ENCODE measurements at regions not wholly inside any gene's neighbourhood (a gene's known extent, or its start where the extent isn't known, plus 50 kb on each side); places are given as distances from the start of the nearest gene placed in this dataset.
"Not testable (repeated sequence)": the region's sequence is repeated elsewhere in the genome, so short reads cannot be mapped to it uniquely, and the experiment has no call there.

DNA sequence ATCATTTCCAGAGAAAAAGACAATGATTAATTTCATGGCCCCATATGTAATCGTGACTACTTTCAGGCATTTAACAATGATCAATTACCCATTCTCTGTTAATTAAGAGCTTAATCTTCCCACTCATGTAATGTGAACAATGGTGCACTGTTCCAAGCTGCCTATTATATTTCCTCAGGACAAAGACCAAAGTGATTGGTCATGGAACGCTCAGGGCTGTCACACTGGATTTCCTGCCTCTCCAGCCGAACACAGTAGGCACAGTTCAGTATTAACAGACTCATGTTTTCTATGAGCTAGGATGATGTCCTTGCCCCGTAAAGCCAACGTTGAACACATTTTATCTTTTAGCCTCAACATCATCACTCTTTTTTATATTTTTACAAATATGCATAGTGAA, 142.7 kb upstream of the FZD8 start:
- DNase-seq (ENCODE audit: low spot score): no peak

DNA sequence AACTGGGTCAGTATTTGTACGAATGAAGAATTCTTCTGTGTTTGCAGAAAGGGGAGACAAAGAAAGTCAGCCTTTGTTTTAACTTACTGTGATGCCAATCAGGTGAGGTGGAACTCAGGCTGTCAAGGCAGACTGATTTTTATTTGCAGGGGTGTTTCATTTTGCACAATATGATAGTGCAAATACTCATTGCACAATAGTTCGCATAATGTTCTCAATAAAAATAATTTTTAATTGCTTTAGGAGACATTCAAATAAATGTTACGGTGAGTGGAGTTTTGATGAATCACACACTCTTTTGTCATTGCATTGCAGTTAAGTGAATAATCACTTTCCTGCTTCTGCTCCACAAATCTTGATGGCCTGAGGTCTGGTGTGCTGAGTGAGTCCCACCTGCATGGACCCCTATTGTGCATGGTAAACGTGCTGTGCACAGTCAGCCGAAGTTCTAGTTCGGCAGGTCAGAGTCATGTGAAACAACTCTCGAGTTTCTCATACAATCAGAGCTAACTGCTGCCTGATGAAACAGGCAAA, 141.3 kb upstream of the FZD8 start:
- no peak for DNase-seq (ENCODE audit: low spot score)

DNA sequence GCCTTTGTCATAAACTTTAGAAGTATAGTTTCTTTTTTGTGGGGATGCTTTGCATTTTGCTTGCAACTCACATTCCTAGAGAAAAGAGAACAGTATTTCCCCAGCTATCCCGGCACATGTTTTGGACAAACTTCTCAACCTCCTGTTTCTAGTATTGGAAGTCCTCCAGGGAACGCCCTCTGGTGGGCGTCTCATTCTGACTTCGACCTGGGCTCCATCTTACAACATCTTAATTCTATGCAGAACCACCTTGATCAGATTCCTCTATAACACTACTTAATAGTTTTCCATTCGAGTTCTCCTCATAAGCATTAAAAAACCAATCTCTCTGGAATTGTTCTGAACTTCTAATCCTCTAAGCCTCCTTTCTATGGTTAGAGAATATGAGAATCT, 139.5 kb upstream of the FZD8 start:
- no peak for DNase-seq (ENCODE audit: low spot score)

DNA sequence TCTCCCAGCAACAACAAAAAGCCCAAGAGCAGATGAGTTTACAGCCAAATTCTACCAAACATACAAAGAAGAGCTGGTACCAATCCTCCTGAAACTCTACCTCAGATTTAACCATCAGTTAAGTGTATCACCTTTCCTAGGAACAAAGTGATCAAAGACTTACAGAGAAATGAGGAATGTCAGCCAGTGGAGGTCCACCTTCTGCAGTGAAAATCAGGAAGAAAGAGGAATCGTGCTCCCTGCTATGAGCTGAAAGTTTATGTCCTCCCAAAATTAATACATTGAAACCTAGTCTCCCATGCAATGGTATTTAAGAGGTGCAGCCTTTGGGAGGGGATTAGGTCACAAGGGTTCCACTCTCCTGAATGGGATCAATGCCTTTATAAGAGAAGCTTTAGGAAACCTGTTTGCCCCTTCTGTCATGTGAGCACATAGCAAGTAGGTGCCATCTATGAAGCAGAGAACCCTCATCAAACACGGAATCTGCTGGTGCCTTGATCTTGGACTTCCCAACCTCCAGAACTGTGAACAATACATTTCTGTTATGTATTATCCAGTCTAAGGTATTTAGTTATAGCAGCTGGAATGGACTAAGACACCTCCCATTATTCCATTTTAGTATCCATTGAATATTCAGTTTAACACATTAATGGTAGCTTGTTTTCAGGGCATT, 139.0 kb upstream of the FZD8 start:
- no peak for DNase-seq (ENCODE audit: low spot score)

DNA sequence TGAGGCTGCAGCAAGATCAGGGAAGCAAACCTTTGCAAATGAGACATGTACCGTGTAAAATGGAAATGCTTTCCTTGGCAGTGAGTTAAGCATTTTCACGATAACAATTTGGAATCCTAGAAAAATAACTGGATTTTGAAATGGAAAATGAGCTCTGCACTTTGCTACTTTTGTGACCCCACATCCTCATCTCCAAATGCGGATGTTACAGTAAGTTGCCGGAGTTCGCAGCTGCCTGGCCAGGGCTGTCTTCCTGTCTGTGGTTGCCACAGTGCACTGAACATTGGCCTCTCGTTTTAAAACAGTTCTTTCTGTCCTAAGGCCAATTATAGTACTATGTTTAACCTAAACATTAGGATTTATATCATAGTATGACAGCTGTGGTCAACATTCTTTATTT, 136.2 kb upstream of the FZD8 start:
- no peak for DNase-seq (ENCODE audit: low spot score)

- not testable (repeated sequence) for DNase-seq (ENCODE audit: low spot score)
Measured at GRCh38 chr10:35776557-35776956, 134.5 kb upstream of the FZD8 start.

DNA sequence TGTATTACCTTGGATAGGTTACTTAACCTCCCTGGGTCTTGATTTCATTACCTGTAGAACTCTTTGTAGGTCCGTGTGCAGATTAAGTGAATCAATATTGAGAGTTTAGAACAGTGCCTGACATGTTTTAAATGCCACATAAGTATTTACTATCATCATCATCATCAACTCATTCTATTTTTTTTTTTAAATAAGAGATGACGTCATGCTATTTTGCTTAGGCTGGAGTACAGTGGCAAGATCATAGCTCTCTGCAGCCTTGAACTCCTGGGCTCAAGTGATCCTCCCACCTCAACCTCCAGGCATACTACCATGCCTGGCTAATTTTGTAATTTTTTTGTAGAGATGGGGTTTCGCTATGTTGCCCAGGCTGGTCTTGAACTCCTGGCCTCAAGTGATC, 132.0 kb upstream of the FZD8 start:
- DNase-seq (ENCODE audit: low spot score): no peak

DNA sequence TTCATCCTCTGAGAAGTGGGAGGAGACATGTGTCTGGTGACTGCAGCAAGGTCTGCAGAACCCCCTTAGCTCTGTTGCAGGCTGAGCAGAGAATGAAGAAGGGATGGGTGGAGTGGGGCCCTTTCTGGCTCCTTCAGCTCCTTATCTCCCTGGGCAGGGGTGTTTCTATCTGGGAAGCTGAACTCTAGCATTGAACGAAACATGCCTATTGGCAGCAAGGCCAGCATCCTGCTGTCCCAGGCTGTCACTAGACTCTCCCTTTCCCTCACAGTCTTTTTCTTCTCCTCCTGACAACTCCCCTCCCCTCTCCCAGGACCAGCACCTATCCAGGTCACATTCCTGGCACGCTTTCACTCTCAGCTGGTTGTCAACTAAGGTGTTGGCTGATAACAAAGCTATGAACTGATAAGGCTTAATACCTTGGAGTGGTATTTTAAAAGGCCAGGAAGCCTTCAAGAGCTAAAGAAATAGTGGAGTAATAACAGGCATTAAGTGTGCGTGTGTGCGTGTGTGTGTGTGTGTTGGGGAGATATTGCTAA, 128.8 kb upstream of the FZD8 start:
- DNase-seq (ENCODE audit: low spot score): no peak

DNA sequence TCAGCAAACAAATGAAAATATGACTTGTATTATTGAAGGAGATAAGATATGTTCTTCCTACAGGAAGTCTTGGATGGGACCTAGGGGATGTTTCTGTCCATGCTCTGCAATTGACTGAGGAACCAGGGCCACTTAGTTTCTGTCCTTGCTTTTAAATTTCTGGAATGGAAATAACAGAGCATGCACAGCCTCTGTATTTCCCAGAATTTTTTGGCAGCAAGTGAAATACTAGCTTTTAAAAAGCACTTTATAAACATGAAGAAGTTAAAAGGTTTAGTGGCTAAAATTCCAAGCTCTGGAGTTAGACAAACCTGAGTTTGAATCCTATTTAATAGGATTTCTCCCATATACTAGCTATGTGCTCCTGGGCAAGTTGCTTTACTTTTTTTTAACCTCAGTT, 127.7 kb upstream of the FZD8 start:
- no peak for DNase-seq (ENCODE audit: low spot score)

DNA sequence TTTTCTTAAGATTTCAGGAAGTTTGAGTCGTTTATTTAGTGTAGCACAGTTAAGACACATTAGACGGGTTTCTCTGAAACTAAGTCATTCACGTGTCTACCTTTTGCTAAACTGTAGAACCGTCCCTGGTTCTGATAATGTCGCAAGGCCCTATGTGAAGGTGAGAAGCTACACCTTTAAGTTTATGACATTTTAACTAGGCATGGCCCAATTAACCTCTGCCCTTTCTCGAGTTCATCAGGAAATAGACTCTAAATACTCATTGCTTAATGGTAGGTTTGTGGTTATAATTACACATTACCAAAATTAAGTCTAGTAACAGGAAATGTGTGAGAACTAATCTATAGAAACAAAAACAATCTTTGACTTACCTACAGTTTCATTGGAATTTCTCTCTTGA, 126.6 kb upstream of the FZD8 start:
- no peak for DNase-seq (ENCODE audit: low spot score)

GRCh38 chr10:35768011-35768410, 125.9 kb upstream of the FZD8 start:
- DNase-seq (ENCODE audit: low spot score): no peak

DNA sequence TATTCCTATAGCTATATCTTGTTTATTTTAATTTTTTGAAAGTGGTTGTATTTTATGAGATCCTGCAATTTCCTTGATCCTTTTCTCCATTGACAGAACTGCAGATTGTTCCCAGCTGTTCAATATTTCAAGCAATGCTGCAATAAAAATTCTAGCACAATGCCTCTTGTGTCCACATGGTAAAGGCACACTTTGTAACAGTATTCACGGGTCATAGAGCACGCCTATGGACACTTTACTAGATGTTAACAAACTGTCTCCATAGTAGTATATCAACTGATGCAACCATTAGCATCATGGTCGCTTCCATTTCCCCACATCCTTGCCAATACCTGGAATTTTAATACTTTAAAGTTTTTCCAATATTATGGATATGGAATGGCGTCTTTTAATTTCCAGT, 123.9 kb upstream of the FZD8 start:
- no peak for DNase-seq (ENCODE audit: low spot score)

GRCh38 chr10:35765066-35765527, 123.0 kb upstream of the FZD8 start:
- DNase-seq (ENCODE audit: low spot score): no peak

- no peak for DNase-seq (ENCODE audit: low spot score)
Measured at GRCh38 chr10:35762311-35763030, 120.4 kb upstream of the FZD8 start.

DNA sequence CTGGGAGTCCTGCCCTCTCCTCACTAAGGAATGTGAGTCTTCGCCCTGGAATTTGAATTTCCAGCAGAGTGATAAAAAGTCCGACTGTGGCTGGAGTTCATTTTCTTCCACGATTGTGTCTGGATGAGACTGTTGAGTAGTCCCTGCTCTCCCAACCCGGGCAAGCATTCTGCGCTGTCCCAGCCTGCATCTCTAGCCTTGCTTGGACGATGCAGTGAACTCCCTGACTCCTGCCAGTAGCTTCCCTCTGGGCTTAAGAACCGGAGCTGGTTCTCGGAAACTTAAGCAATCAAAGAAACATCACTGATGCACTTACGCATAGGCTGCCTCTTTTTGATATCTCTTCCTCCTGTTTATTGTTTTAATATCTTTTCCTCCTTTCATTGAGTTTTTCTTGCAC, 116.0 kb upstream of the FZD8 start:
- no peak for DNase-seq (ENCODE audit: low spot score)

GRCh38 chr10:35754519-35754918, 112.4 kb upstream of the FZD8 start:
- DNase-seq (ENCODE audit: low spot score): no peak

DNA sequence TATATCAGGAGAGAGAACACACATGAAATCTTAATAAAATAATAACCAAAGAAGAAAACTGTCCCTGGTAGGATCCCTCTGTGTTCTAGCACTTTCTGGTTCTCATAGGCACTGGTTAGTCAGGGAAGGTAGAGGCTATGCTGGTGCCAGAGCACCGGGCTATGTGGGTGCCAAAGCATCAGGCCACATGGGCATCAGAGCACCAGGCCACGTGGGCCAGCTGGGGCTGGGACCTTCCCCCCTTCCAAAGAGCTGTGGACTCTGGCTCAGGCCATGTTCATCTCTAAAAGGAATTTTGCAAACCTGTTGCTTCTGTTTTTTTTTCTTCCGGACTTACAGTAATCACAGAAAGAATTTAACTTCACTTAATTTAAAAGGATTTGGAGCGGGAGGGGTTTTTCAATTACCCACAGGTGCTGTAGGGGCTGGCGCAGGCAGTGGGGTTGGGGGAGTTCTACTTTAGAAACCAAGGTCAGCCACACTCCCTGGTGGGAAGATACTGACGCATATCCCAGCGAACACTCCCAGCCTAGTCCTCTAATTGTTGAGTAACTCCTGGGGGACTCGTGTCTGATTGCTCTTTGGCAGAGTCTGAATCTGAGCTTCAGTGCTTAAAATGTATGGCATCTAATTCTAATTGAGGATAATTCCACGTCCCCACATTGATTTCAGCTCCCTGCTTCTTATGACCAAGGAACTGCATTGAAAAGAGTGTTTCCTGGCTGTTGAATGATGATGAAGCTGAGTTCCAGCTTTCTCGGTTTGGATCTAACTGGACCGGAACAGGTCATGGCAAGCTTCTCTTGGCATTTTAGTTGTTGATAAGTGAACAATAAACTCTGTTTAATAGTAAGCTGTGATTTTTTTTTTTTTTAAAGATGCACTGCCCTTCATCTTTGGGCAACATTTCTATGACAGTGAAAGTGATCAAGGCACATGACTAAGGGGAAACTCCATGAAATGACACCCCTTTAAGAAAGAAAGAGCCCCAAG, 110.7 kb upstream of the FZD8 start:
- DNase-seq (ENCODE audit: low spot score): no peak

- DNase-seq (ENCODE audit: low spot score): no peak
Measured at GRCh38 chr10:35751347-35751746, 109.3 kb upstream of the FZD8 start.

DNA sequence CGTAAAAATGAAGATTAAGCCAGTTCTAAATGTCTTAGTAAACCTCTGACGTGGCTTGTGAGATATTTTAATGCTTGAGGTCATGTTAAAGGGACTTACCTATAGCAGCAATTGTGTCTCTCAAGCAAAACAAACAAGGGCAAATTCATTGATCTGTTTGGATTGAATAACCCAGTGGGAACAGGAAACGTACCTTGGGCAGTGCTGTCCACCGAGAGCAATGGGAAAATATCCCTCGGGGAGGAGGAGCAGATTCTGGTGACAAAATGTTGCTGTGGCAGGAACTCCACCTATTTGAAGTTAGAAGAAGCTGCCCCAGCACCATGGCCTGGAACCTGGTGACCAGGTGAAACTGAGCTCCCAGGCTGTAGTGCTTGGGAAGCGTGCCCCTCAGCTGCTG, 107.1 kb upstream of the FZD8 start:
- no peak for DNase-seq (ENCODE audit: low spot score)

- DNase-seq (ENCODE audit: low spot score): no peak
Measured at GRCh38 chr10:35745617-35746403, 103.7 kb upstream of the FZD8 start.

DNA sequence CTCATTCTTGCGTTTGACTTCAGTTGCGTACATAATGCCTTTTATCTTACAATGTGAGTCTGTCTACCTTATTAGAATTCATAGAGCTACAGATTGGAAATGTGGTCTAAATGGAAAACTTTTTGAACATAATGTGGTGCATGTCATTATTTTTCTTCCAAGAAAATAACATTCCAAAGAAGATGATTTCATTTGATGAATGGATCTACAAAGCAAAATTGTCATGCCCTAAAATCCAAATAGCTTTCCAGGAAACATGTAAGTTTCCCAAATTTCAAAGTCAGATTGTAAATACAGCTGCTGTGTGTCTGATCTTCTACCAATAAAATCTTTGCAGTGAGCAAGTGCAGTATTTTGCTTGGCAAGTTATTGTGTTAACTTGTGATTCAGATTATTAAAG, 101.8 kb upstream of the FZD8 start:
- no peak for DNase-seq (ENCODE audit: low spot score)

Measured in LoVo (cell line).